HUDEP-2 (cell line): ENCODE measurements at regions not wholly inside any gene's neighbourhood (a gene's known extent, or its start where the extent isn't known, plus 50 kb on each side); places are given as distances from the start of the nearest gene placed in this dataset.

ENCODE experiments used
- DNase-seq, 76 experiments: peaks; one replicate each; lab custom pipeline; 2025; ENCODE audit not compliant: unreplicated experiment in 76 of 76; lab: John Stamatoyannopoulos, UW

GRCh38 chr4:126775485-126776106, 857.2 kb upstream of the INTU start:
- DNase-seq: no peak

GRCh38 chr4:126776361-126776760, 856.4 kb upstream of the INTU start:
- no peak for DNase-seq

- DNase-seq: no peak
Observed at GRCh38 chr4:126777649-126778048, 855.1 kb upstream of the INTU start.

DNA sequence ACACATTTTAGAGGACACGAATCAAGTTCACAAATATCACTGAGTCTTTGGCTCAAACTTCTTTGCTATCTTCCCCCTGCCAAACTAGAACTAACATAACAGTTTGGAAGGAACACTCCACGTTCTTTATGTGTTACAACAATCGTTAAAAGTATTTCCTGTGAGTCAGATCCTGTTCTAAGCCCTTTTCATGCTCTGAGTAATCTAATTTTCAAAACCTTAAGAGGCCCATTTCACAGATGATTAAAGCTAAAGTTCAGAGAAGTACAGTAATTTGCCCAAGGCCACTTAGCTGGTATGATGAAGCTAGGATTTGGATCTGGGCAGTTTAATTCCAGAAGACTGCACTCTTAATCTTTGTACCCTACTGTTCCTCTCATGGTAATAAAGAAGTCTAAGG, 854.4 kb upstream of the INTU start:
- no peak for DNase-seq

GRCh38 chr4:126779001-126779400, 853.8 kb upstream of the INTU start:
- no peak for DNase-seq

DNA sequence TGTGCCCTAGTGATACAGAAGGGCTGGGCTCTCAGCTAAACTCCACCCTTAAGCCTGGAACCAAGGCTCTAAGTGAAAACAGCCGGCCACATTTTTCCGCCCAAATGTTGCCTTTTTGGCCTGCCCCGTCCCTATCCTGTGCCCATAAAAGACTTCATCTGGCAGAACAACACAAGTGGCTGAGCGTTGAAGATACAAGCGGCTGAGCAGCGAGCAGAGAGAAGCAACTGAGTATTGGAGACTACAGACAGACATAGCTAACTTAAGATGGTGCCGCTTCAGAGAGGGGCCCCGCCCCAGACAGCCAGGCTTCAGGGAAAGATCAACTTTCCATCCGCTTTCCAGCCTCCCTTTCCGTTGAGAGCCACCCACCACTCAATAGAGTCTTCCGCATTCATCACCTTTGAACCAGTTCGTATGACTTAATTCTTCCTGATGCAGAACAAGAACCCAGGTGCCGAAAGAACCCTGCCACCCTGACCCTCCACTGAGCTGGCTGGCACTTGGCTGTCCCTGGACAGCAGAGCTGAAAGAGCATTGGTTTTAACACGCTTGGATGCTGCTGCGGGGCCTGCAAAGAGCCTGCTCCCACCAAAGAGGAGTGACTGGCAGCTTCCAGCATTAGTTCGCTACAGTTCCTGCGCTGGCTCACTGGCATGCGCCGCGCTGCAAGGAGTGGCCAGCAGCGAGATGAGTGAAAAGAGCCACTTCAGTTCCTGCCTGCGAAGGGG, 853.2 kb upstream of the INTU start:
- no peak for DNase-seq

- DNase-seq: no peak
Observed at GRCh38 chr4:126783191-126783590, 849.6 kb upstream of the INTU start.

GRCh38 chr4:126784966-126785580, 847.7 kb upstream of the INTU start:
- no peak for DNase-seq

- DNase-seq: no peak
Observed at GRCh38 chr4:126790633-126791032, 842.1 kb upstream of the INTU start.

DNA sequence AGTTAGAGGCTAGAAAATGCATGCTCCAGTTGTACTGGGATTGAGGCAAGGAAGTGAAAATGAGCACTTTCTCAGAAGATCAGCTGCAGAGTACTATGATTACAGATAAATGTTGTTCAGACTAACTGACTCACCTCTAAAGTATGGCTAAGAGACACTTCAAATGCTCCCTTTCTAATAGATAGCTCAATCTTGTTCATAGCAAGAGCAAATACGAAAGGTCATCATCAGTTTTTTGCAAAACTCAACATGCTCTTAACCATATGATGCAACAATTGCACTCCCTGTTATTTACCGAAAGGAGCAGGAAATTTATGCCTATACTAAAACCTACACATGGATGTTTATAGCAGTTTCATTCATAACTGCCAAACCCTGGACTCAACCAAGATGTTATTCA, 838.4 kb upstream of the INTU start:
- DNase-seq: no peak

- DNase-seq: no peak
Observed at GRCh38 chr4:126798214-126798613, 834.5 kb upstream of the INTU start.

DNA sequence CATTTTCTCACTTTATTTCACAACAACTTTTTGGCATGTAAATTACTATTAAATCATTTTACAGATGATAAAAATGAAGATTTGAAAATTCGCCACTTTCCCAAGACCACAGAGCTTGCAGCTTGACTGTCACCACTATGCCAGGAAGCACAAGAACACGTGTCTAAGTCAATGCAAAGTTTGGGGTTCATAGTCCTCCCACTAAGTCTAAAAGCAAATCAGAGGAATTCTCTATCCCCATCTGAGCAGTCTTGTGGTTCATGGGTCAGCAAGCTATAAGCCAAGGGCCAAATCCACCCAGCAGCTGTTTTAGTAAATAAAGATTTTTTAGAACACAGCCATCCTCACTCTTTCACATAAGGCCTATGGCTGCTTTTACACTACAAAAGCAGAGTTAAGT, 833.3 kb upstream of the INTU start:
- DNase-seq: no peak

DNA sequence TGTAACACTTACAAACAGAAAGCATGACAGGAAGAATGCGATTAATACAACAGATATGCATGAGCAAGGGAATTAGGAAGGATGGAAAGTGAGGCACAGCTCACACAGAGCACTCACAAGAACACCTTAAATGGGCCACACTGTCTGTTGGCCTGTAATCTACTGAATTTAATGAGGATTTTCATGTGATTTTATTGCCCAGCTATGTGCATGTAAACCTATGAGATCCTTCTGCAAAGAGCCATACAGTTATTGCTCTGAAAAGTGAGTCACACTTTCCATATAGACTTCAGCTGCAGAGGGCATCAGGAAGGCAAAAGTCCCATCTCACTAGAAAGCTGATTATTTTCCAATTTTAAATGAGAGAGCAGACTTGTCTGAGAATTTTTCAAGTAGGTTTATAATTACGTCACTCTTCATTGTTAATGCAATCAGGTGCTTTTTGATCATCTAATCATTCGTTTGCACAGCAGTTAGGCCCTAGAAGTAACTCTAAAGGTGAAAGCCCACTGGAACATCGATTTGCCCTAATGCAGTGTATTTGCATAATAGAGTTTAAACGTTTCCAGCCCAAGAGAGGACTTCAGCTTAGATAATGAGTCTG, 832.7 kb upstream of the INTU start:
- DNase-seq: no peak

- no peak for DNase-seq
Observed at GRCh38 chr4:126800575-126801141, 832.1 kb upstream of the INTU start.

- no peak for DNase-seq
Observed at GRCh38 chr4:126807132-126807531, 825.6 kb upstream of the INTU start.

DNA sequence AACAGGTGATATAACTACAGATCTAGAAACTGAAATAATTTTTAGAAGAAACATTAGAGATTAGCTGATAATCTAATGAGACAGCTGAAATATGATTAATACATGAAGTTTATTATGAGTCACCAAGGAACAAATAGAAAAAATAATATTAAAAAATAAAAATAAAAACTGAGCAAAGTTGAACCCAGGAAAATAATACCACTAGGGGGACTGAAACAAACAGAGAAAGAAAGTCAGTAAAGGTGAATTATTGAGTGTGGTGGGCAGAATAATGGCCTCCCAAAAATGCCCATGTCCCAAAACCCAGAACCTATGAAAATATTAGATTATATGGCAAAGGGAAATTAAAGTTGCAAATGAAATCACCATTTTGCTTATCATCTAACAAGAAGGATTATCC, 820.7 kb upstream of the INTU start:
- DNase-seq: no peak

GRCh38 chr4:126820631-126821030, 812.1 kb upstream of the INTU start:
- DNase-seq: no peak

DNA sequence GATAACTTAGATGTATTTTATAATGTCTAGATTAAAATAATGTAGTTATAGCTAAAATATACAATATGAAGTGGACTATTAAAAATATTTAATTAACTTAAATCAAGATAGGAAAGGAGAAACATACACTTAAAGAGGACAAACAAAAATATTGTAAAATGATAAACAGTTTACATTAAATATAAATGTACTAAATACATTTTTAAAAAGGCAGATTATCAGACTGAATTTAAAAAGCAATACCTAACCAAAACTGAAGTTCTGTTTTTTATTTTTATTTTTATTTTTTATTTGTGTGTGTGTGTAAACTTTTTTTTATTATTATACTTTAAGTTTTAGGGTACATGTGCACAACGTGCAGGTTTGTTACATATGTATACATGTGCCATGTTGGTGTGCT, 811.6 kb upstream of the INTU start:
- DNase-seq: no peak

DNA sequence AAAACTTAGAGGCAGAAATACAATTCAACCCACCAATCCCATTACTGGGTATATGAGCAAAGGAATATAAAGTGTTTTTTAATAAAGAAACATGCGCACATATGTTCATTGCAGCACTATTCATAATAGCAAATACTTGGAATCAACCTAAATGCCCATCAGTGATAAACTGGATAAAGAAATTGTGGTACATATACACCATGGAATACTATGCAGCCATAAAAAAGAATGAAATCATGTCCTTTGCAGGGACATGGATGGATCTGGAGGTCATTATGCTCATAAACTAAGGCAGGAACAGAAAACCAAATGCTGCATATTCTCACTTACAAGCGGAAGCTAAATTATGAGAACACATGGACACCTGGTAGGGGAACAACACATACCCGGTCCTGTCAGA, 807.7 kb upstream of the INTU start:
- DNase-seq: no peak

DNA sequence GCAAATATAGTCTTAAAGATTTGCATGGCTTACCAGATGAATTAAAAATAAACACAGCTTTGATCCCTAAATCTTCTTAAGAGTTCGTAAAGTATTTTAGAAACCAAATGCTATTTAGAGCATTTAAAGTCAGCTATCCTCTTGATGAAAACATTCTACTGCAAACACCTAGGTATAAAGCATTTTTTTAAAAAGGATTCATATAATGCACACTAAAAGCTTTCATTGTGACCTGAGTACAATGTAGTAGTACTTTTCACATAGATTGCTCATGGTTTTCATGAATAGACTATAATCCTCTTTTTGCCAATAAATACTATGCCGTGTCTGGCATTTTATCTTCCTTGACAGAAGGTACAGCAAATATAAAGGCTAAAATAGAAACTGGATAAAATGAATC, 805.1 kb upstream of the INTU start:
- DNase-seq: no peak

DNA sequence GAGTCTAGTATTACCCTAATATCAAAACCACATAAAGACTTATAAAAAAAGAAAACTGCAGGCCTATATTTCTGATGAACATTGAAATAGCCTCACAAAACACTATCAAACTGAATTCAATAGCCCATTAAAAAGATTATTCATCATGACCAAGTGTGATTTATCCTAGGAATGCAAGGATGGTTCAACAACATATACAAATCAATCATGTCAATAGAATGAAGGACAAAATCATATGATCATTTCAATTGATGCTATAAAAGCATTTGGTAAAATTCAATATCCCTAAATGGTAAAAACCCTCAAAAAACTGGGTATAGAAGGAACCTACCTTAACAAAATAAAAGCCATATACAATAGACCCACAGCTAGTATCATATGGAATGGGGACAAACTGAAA, 797.9 kb upstream of the INTU start:
- no peak for DNase-seq
